ENCODE measurements at regions not wholly inside any gene's neighbourhood (a gene's known extent, or its start where the extent isn't known, plus 50 kb on each side); places are given as distances from the start of the nearest gene placed in this dataset.

DNA sequence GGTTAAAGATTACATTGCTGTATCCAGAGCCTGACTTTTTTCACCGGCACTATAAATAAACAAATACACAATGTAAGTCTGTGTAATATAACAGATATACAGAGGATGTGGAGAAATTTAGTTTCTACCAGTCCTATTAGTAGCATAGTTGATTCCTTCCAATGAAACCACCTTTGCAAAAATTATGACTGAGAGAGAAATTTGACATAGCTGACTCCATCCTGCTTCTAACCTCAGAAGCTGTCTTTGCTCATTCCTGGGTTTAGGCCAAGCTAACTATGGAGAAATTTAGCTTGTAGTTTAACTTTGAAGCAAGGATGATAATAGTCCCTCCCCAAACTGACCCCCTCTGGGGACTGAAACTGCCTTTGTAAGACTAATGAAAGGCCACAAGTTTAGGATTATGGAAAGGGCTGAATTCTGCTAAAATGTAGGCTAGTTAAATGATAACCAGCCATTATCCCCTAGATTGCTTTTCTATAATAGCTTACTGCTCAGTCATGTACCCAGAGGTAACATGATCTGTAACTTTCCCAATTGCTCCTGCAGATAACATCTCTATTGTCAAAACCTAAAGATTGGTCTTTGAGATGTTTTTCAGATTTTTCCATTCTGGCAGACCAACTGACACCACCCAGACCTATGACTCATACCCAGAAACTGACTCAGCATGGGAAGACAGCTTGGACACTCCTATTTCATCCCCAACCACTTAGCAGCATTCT, 172.8 kb upstream of the ARG1 start (continued):
- TF ChIP-seq, protein P1, sequence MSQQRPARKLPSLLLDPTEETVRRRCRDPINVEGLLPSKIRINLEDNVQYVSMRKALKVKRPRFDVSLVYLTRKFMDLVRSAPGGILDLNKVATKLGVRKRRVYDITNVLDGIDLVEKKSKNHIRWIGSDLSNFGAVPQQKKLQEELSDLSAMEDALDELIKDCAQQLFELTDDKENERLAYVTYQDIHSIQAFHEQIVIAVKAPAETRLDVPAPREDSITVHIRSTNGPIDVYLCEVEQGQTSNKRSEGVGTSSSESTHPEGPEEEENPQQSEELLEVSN (IDR thresholded peaks at IDR 0.05), result no peak
- TF ChIP-seq SAP30 (IDR thresholded peaks at IDR 0.05; ENCODE audit: insufficient read depth, insufficient replicate concordance, low read length) (no peak), TAF1 (IDR thresholded peaks at IDR 0.05; ENCODE audit: low read depth, low read length) (no peak), SIRT6 (IDR thresholded peaks at IDR 0.05; ENCODE audit: low read length) (no peak), GTF2F1 (IDR thresholded peaks at IDR 0.05; ENCODE audit: borderline replicate concordance, low read depth, low read length) (no peak), POLR2A (IDR thresholded peaks at IDR 0.05; ENCODE audit: control extremely low read depth in 1 of 2, low read depth in 2 of 2, low read length in 2 of 2) (no peak), RNF2 (IDR thresholded peaks at IDR 0.05; ENCODE audit: borderline replicate concordance, low read depth, low read length, missing control alignments, poor library complexity, severe bottlenecking) (no peak), SP2 (IDR thresholded peaks at IDR 0.05; ENCODE audit: low read length) (no peak), TAF7 (optimal IDR thresholded peaks at IDR 0.05; ENCODE audit: borderline replicate concordance, low read depth, low read length) (no peak)
